Small intestine (tissue), 7 donors: ENCODE measurements at regions not wholly inside any gene's neighbourhood (a gene's known extent, or its start where the extent isn't known, plus 50 kb on each side); places are given as distances from the start of the nearest gene placed in this dataset.

ENCODE experiments used
- DNase-seq, 2 donors: peaks; one replicate each; pipeline versions ENCODE4 v3.0.0 to v3.0.0-alpha.2; 2013
- FAIRE-seq: peaks from 2 replicates; lab custom pipeline; 2012; peaks lifted over from hg19 to GRCh38; lab: Jason Lieb, UNC
- H3K27ac ChIP-seq, 3 donors: one replicate each; pipeline ENCODE4 v1.5.1; 2013; ENCODE audit warnings: low read length in 2 of 3, mild to moderate bottlenecking in 2 of 3, control low read depth in 1 of 3, inconsistent platforms in 1 of 3, low read depth in 1 of 3, moderate library complexity in 1 of 3
- H3K27me3 ChIP-seq, 3 donors: one replicate each; pipeline ENCODE4 v1.6.1; 2013; ENCODE audit warnings: low read length in 3 of 3, inconsistent platforms in 1 of 3; ENCODE audit not compliant: control insufficient read depth in 3 of 3, insufficient read depth in 3 of 3
- H3K36me3 ChIP-seq, 3 donors: one replicate each; pipeline ENCODE4 v1.6.1; 2013; ENCODE audit warnings: low read length in 3 of 3, inconsistent platforms in 1 of 3, low read depth in 1 of 3, mild to moderate bottlenecking in 1 of 3, moderate library complexity in 1 of 3; ENCODE audit not compliant: control insufficient read depth in 3 of 3, insufficient read depth in 2 of 3
- H3K4me1 ChIP-seq, 3 donors: one replicate each; pipeline ENCODE4 v1.6.1; 2013; ENCODE audit warnings: low read length in 2 of 3, inconsistent platforms in 1 of 3, low read depth in 1 of 3, mild to moderate bottlenecking in 1 of 3, moderate library complexity in 1 of 3; ENCODE audit not compliant: control insufficient read depth in 3 of 3, insufficient read depth in 2 of 3
- H3K4me3 ChIP-seq, 3 donors: one replicate each; pipeline ENCODE4 v1.5.1; 2013; ENCODE audit warnings: low read length in 3 of 3, control low read depth in 1 of 3, inconsistent platforms in 1 of 3, low read depth in 1 of 3, mild to moderate bottlenecking in 1 of 3, moderate library complexity in 1 of 3
- H3K9me3 ChIP-seq, 2 donors: one replicate each; pipeline ENCODE4 v1.6.1; 2013; ENCODE audit warnings: low read depth in 1 of 2, low read length in 1 of 2; ENCODE audit not compliant: control insufficient read depth in 2 of 2, insufficient read depth in 1 of 2
- WGBS, 3 donors: extraction: QIAGEN DNeasy Blood & Tissue Kit; methylation state at CpG; one replicate each; pipeline ENCODE4 v1.1.7; 2013; 5-methylcytosine and 5-hydroxymethylcytosine counted together
- donor health status: healthy with polysubstance abuse.
- donor health status: control.
- donor health status: control.
- donor health status: Bipolar disorder and iron deficiency.
- donor health status: healthy.

GRCh38 chr2:163175294-163175693 lies 336.7 kb upstream of the KCNH7 start:
- H3K4me1 ChIP-seq, result no peaks in the 10 kb centered on the region
- H3K4me3 ChIP-seq, result no peak overlapping the region
- no peaks in the 10 kb centered on the region for H3K9me3 ChIP-seq
- no peak for FAIRE-seq
- H3K27me3 ChIP-seq, result peaks cover 0 to 2% (median 0%) of the 10 kb centered on the region in 3 donors
- no peak overlapping the region for H3K27ac ChIP-seq
- no peaks in the 10 kb centered on the region for H3K36me3 ChIP-seq
- 90 to 93% (median 90%) methylated on average over 2 of the region's 2 CpGs for WGBS, 3 donors
- no peak for DNase-seq

- no peak overlapping the region for H3K4me3 ChIP-seq
- no peak for DNase-seq
- H3K27me3 ChIP-seq, result peaks cover 0 to 2% (median 0%) of the 10 kb centered on the region in 3 donors
- no peaks in the 10 kb centered on the region for H3K36me3 ChIP-seq
- no peak overlapping the region for H3K27ac ChIP-seq
- no peaks in the 10 kb centered on the region for H3K9me3 ChIP-seq
- WGBS, 3 donors, result 23 to 57% (median 46%) methylated on average over 1 of the region's 1 CpG
- no peak for FAIRE-seq
- no peaks in the 10 kb centered on the region for H3K4me1 ChIP-seq
Observed at GRCh38 chr2:163173591-163173990, 335.0 kb upstream of the KCNH7 start.

GRCh38 chr2:163171786-163172530 lies 333.4 kb upstream of the KCNH7 start:
- Histone ChIP-seq H3K9me3 (no peaks in the 10 kb centered on the region), H3K4me1 (no peaks in the 10 kb centered on the region), H3K27ac (no peak overlapping the region), H3K27me3 (peaks cover 0 to 2% (median 0%) of the 10 kb centered on the region in 3 donors), H3K36me3 (no peaks in the 10 kb centered on the region), H3K4me3 (no peak overlapping the region)
- WGBS, 3 donors, result 59 to 67% (median 65%) methylated on average over 2 of the region's 2 CpGs
- FAIRE-seq (no peak), DNase-seq (no peak)

- Histone ChIP-seq H3K27me3 (no peaks in the 10 kb centered on the region), H3K36me3 (no peaks in the 10 kb centered on the region), H3K9me3 (no peaks in the 10 kb centered on the region), H3K4me1 (no peaks in the 10 kb centered on the region), H3K27ac (no peak overlapping the region), H3K4me3 (no peak overlapping the region)
- 78 to 100% (median 98%) methylated on average over 1 of the region's 1 CpG for WGBS, 3 donors
- FAIRE-seq, result no peak
- no peak for DNase-seq
Observed at GRCh38 chr2:163157891-163158496, 319.4 kb upstream of the KCNH7 start.

GRCh38 chr2:163157411-163157810 lies 318.8 kb upstream of the KCNH7 start:
- no peak for DNase-seq
- no peak overlapping the region for H3K27ac ChIP-seq
- H3K36me3 ChIP-seq, result no peaks in the 10 kb centered on the region
- WGBS, 3 donors, result 84 to 89% (median 85%) methylated on average over 2 of the region's 2 CpGs
- H3K4me1 ChIP-seq, result no peaks in the 10 kb centered on the region
- no peak for FAIRE-seq
- H3K27me3 ChIP-seq, result no peaks in the 10 kb centered on the region
- H3K4me3 ChIP-seq, result no peak overlapping the region
- no peaks in the 10 kb centered on the region for H3K9me3 ChIP-seq

- DNase-seq (no peak), FAIRE-seq (no peak)
- Histone ChIP-seq H3K4me3 (no peak overlapping the region), H3K36me3 (no peaks in the 10 kb centered on the region), H3K4me1 (no peaks in the 10 kb centered on the region), H3K9me3 (no peaks in the 10 kb centered on the region), H3K27ac (no peak overlapping the region), H3K27me3 (no peaks in the 10 kb centered on the region)
- 89 to 94% (median 93%) methylated on average over 2 of the region's 2 CpGs for WGBS, 3 donors
Observed at GRCh38 chr2:163155925-163156324, 317.4 kb upstream of the KCNH7 start.

GRCh38 chr2:163155279-163155883 lies 316.8 kb upstream of the KCNH7 start:
- WGBS, 3 donors, result 13 to 33% (median 17%) methylated on average over 3 of the region's 3 CpGs
- DNase-seq, result peak; percentile 33 to 46
- no peaks in the 10 kb centered on the region for H3K27me3 ChIP-seq
- H3K9me3 ChIP-seq, result no peaks in the 10 kb centered on the region
- no peak overlapping the region for H3K4me3 ChIP-seq
- H3K4me1 ChIP-seq, result no peaks in the 10 kb centered on the region
- H3K27ac ChIP-seq, result no peak overlapping the region
- no peaks in the 10 kb centered on the region for H3K36me3 ChIP-seq
- FAIRE-seq, result no peak

GRCh38 chr2:163142618-163143017 lies 304.1 kb upstream of the KCNH7 start:
- Histone ChIP-seq H3K27ac (no peak overlapping the region), H3K9me3 (peaks cover 0 to 3% of the 10 kb centered on the region in 2 donors), H3K4me1 (no peaks in the 10 kb centered on the region), H3K36me3 (no peaks in the 10 kb centered on the region), H3K4me3 (no peak overlapping the region), H3K27me3 (no peaks in the 10 kb centered on the region)
- FAIRE-seq (no peak), DNase-seq (no peak)
- 87 to 93% (median 90%) methylated on average over 2 of the region's 2 CpGs for WGBS, 3 donors
